ENCODE measurements at regions not wholly inside any gene's neighbourhood (a gene's known extent, or its start where the extent isn't known, plus 50 kb on each side); places are given as distances from the start of the nearest gene placed in this dataset.
"Not testable (repeated sequence)": the region's sequence is repeated elsewhere in the genome, so short reads cannot be mapped to it uniquely, and the experiment has no call there.

- DNase-seq, result not testable (repeated sequence)
These were observed 507.5 kb downstream of the STK39 start for GRCh38 chr2:167739921-167740320.

GRCh38 chr2:167733747-167734146 lies 513.6 kb downstream of the STK39 start:
- DNase-seq, result no peak

GRCh38 chr2:167732326-167732725 lies 515.1 kb downstream of the STK39 start:
- DNase-seq, result no peak

- DNase-seq, result no peak
These were observed 517.5 kb downstream of the STK39 start for GRCh38 chr2:167729911-167730310.

GRCh38 chr2:167726788-167727187 lies 520.6 kb downstream of the STK39 start:
- DNase-seq, result no peak

GRCh38 chr2:167721593-167721992 lies 525.8 kb downstream of the STK39 start:
- no peak for DNase-seq

- DNase-seq, result no peak
These were observed 528.0 kb downstream of the STK39 start for GRCh38 chr2:167719410-167719809.

- DNase-seq, result no peak
These were observed 528.8 kb downstream of the STK39 start for GRCh38 chr2:167718560-167718959.

GRCh38 chr2:167715932-167716331 lies 531.5 kb downstream of the STK39 start:
- DNase-seq, result no peak

GRCh38 chr2:167715498-167715897 lies 531.9 kb downstream of the STK39 start:
- DNase-seq, result not testable (repeated sequence)

GRCh38 chr2:167712275-167712674 lies 535.1 kb downstream of the STK39 start:
- DNase-seq, result no peak

- DNase-seq, result no peak
These were observed 538.4 kb downstream of the STK39 start for GRCh38 chr2:167708998-167709397.

GRCh38 chr2:167706800-167707199 lies 540.6 kb downstream of the STK39 start:
- no peak for DNase-seq

- DNase-seq, result no peak
These were observed 544.0 kb downstream of the STK39 start for GRCh38 chr2:167703441-167703840.

GRCh38 chr2:167702227-167702626 lies 545.2 kb downstream of the STK39 start:
- no peak for DNase-seq

- DNase-seq, result no peak
These were observed 545.7 kb downstream of the STK39 start for GRCh38 chr2:167701651-167702050.

GRCh38 chr2:167697948-167698347 lies 549.4 kb downstream of the STK39 start:
- no peak for DNase-seq

- DNase-seq, result no peak
These were observed 550.2 kb downstream of the STK39 start for GRCh38 chr2:167697194-167697593.

- no peak for DNase-seq
These were observed 554.5 kb downstream of the STK39 start for GRCh38 chr2:167692936-167693335.

GRCh38 chr2:167692191-167692590 lies 555.2 kb downstream of the STK39 start:
- no peak for DNase-seq

- no peak for DNase-seq
These were observed 558.0 kb downstream of the STK39 start for GRCh38 chr2:167689444-167689843.

- no peak for DNase-seq
These were observed 560.7 kb downstream of the STK39 start for GRCh38 chr2:167686691-167687090.

GRCh38 chr2:167681234-167682015 lies 566.0 kb downstream of the STK39 start:
- no peak for DNase-seq

- DNase-seq, result no peak
These were observed 569.2 kb downstream of the STK39 start for GRCh38 chr2:167678158-167678557.

GRCh38 chr2:167675906-167676305 lies 571.5 kb downstream of the STK39 start:
- DNase-seq, result no peak
